H9 (cell line): ENCODE measurements at regions not wholly inside any gene's neighbourhood (a gene's known extent, or its start where the extent isn't known, plus 50 kb on each side); places are given as distances from the start of the nearest gene placed in this dataset.

Source experiments
- DNase-seq: peaks from one replicate; pipeline ENCODE4 v3.0.0-alpha.2; 2017
- H2AFZ ChIP-seq: one replicate; pipeline ENCODE4 v1.6.1; 2013; ENCODE audit warnings: mild to moderate bottlenecking, low read length, control low read depth, moderate library complexity
- H2AK5ac ChIP-seq: 2 replicates; pipeline ENCODE4 v1.6.1; 2013; ENCODE audit warnings: low read length, control low read depth, mixed read lengths; ENCODE audit not compliant: insufficient read length
- H2BK120ac ChIP-seq: one replicate; pipeline ENCODE4 v1.6.1; 2013; ENCODE audit warnings: low read depth, mild to moderate bottlenecking, low read length, control low read depth, inconsistent platforms; ENCODE audit not compliant: poor library complexity, severe bottlenecking
- H2BK12ac ChIP-seq: 2 replicates; pipeline ENCODE4 v1.6.1; 2013; ENCODE audit warnings: low read length, control low read depth, mixed read lengths, low read depth; ENCODE audit not compliant: insufficient read length
- H2BK15ac ChIP-seq: 2 replicates; pipeline ENCODE4 v1.6.1; 2013; ENCODE audit warnings: low read depth, low read length, control low read depth
- H2BK20ac ChIP-seq: one replicate; pipeline ENCODE4 v1.6.1; 2013; ENCODE audit warnings: low read depth, mild to moderate bottlenecking, low read length, control low read depth, inconsistent platforms; ENCODE audit not compliant: poor library complexity, severe bottlenecking
- H2BK5ac ChIP-seq: 2 replicates; pipeline ENCODE4 v1.6.1; 2013; ENCODE audit warnings: low read length, control low read depth, mixed read lengths; ENCODE audit not compliant: insufficient read length
- H3K14ac ChIP-seq: 2 replicates; pipeline ENCODE4 v1.6.1; 2013; ENCODE audit warnings: low read length, control low read depth; ENCODE audit not compliant: insufficient read depth
- H3K18ac ChIP-seq: 2 replicates; pipeline ENCODE4 v1.6.1; 2013; ENCODE audit warnings: low read depth, mild to moderate bottlenecking, mixed read lengths, low read length, control low read depth; ENCODE audit not compliant: insufficient read length
- H3K23ac ChIP-seq: 2 replicates; pipeline ENCODE4 v1.6.1; 2013; ENCODE audit warnings: low read length, control low read depth, mixed read lengths, low read depth; ENCODE audit not compliant: insufficient read length
- H3K23me2 ChIP-seq: 2 replicates; pipeline ENCODE4 v1.6.1; 2013; ENCODE audit warnings: low read depth, mild to moderate bottlenecking, mixed read lengths, low read length, control low read depth; ENCODE audit not compliant: insufficient read length, poor library complexity, severe bottlenecking
- H3K27ac ChIP-seq: 2 replicates; pipeline ENCODE4 v1.5.1; 2013; ENCODE audit warnings: low read length, control low read depth, mixed read lengths, low read depth; ENCODE audit not compliant: insufficient read length
- H3K27me3 ChIP-seq: 2 replicates; pipeline ENCODE4 v1.6.1; 2013; ENCODE audit warnings: low read length, control low read depth, inconsistent platforms; ENCODE audit not compliant: insufficient read depth
- H3K4ac ChIP-seq: 2 replicates; pipeline ENCODE4 v1.6.1; 2013; ENCODE audit warnings: low read depth, mild to moderate bottlenecking, control low read depth, inconsistent platforms, low read length, moderate library complexity
- H3K4me1 ChIP-seq: 2 replicates; pipeline ENCODE4 v1.6.1; 2013; ENCODE audit warnings: low read length, control low read depth, inconsistent platforms; ENCODE audit not compliant: insufficient read depth
- H3K4me2 ChIP-seq: 2 replicates; pipeline ENCODE4 v1.6.1; 2013; ENCODE audit warnings: low read length, control low read depth, mixed read lengths; ENCODE audit not compliant: insufficient read length, insufficient read depth
- H3K56ac ChIP-seq: 2 replicates; pipeline ENCODE4 v1.6.1; 2013; ENCODE audit warnings: low read depth, mild to moderate bottlenecking, mixed read lengths, low read length, control low read depth; ENCODE audit not compliant: insufficient read length
- H3K79me1 ChIP-seq: 2 replicates; pipeline ENCODE4 v1.6.1; 2013; ENCODE audit warnings: low read depth, mild to moderate bottlenecking, moderate library complexity, low read length, control low read depth, inconsistent platforms; ENCODE audit not compliant: insufficient read depth, poor library complexity, severe bottlenecking
- H3K79me2 ChIP-seq: 2 replicates; pipeline ENCODE4 v1.6.1; 2013; ENCODE audit warnings: low read length, control low read depth, inconsistent platforms; ENCODE audit not compliant: insufficient read depth
- H3K9ac ChIP-seq: 2 replicates; pipeline ENCODE4 v1.6.1; 2013; ENCODE audit warnings: low read length, control low read depth, mixed read lengths; ENCODE audit not compliant: insufficient read length; ENCODE audit errors: extremely low read depth
- H3K9me3 ChIP-seq: one replicate; pipeline ENCODE4 v1.6.1; 2013; ENCODE audit warnings: low read depth, low read length, inconsistent platforms; ENCODE audit not compliant: control insufficient read depth
- H3T11ph ChIP-seq: one replicate; pipeline ENCODE4 v1.6.1; 2013; ENCODE audit warnings: mild to moderate bottlenecking, low read length, control low read depth, inconsistent platforms
- H4K20me1 ChIP-seq: one replicate; pipeline ENCODE4 v1.6.1; 2013; ENCODE audit not compliant: control insufficient read depth, insufficient read length, insufficient read depth
- H4K5ac ChIP-seq: 2 replicates; pipeline ENCODE4 v1.6.1; 2013; ENCODE audit warnings: low read depth, mild to moderate bottlenecking, mixed read lengths, low read length, control low read depth; ENCODE audit not compliant: insufficient read length
- H4K8ac ChIP-seq: replicated peaks from 2 replicates; pipeline ENCODE4 v1.6.1; 2013; ENCODE audit warnings: low read length, control low read depth, mixed read lengths, low read depth; ENCODE audit not compliant: insufficient read length
- H4K91ac ChIP-seq: 2 replicates; pipeline ENCODE4 v1.6.1; 2013; ENCODE audit warnings: low read depth, mild to moderate bottlenecking, moderate library complexity, mixed read lengths, low read length, control low read depth; ENCODE audit not compliant: insufficient read length
- H3K27ac Mint-ChIP-seq, 3 experiments: 2 replicates in 2 of 3; 3 replicates in 1 of 3; pipeline ENCODE4 v1.8.0; 2020 to 2021; ENCODE audit warnings: mixed read lengths in 3 of 3, mild to moderate bottlenecking in 1 of 3, moderate library complexity in 1 of 3
- H3K27me3 Mint-ChIP-seq: 2 replicates; pipeline ENCODE4 v1.8.0; 2021; ENCODE audit warnings: low read depth, mild to moderate bottlenecking, moderate library complexity, mixed read lengths
- H3K36me3 Mint-ChIP-seq, 3 experiments: 2 replicates in 2 of 3; 3 replicates in 1 of 3; pipeline ENCODE4 v1.8.0; 2020 to 2021; ENCODE audit warnings: low read depth in 3 of 3, mixed read lengths in 3 of 3; ENCODE audit not compliant: insufficient read depth in 1 of 3
- H3K4me1 Mint-ChIP-seq, 2 experiments: 2 replicates each; pipeline ENCODE4 v1.8.0; 2020; ENCODE audit warnings: mixed read lengths in 2 of 2
- H3K4me3 Mint-ChIP-seq, 2 experiments: 2 replicates in 1 of 2; 3 replicates in 1 of 2; pipeline ENCODE4 v1.8.0; 2020 to 2021; ENCODE audit warnings: mild to moderate bottlenecking in 2 of 2, mixed read lengths in 2 of 2, moderate library complexity in 1 of 2
- H3K9me3 Mint-ChIP-seq, 2 experiments: 2 replicates in 1 of 2; 3 replicates in 1 of 2; pipeline ENCODE4 v1.8.0; 2020; ENCODE audit warnings: mild to moderate bottlenecking in 2 of 2, mixed read lengths in 2 of 2, moderate library complexity in 1 of 2
- WGBS: extraction: QIAGEN DNeasy Blood & Tissue Kit; methylation state at CpG from one replicate; pipeline ENCODE4 v1.1.7; 2013; ENCODE audit warnings: missing lambda C conversion rate, low lambda C conversion rate, mixed read lengths; ENCODE audit not compliant: insufficient read length; ENCODE audit errors: extremely low coverage; 5-methylcytosine and 5-hydroxymethylcytosine counted together
- TF ChIP-seq, protein P1 (sequence below): fragments of 200-600 bp; sonication (generic); conservative IDR thresholded peaks from 3 replicates; pipeline ENCODE4 v1.8.0; 2021; ENCODE audit warnings: antibody characterized with exemption, mild to moderate bottlenecking

DNA sequence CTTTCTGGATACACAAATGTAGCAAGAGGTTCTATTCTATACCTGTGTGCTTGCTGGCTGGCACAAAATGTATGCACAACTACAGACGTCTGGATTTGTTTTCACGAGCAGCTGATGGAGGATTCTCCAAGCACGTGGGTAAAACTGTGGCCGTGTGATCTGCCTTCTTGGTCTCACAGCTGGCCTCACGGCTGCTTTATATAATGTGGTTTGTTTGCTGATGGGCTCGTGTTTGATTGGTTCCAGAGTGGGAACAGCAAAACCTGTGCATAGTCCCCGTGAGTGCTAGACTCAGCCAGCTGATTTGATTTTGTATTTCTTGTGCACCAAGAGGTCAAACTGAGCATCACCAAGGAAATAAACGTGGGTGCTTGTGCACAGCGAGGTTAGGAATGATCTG lies 262.6 kb upstream of the RPS6KA3 start:
- no CpG with 5 or more reads among the region's 9 CpGs for WGBS
- TF ChIP-seq, protein P1, sequence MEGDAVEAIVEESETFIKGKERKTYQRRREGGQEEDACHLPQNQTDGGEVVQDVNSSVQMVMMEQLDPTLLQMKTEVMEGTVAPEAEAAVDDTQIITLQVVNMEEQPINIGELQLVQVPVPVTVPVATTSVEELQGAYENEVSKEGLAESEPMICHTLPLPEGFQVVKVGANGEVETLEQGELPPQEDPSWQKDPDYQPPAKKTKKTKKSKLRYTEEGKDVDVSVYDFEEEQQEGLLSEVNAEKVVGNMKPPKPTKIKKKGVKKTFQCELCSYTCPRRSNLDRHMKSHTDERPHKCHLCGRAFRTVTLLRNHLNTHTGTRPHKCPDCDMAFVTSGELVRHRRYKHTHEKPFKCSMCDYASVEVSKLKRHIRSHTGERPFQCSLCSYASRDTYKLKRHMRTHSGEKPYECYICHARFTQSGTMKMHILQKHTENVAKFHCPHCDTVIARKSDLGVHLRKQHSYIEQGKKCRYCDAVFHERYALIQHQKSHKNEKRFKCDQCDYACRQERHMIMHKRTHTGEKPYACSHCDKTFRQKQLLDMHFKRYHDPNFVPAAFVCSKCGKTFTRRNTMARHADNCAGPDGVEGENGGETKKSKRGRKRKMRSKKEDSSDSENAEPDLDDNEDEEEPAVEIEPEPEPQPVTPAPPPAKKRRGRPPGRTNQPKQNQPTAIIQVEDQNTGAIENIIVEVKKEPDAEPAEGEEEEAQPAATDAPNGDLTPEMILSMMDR, result no peak
- H3T11ph ChIP-seq, result no peak overlapping the region
- H2BK20ac ChIP-seq, result no peak overlapping the region
- no peak overlapping the region for H4K5ac ChIP-seq
- H3K79me2 ChIP-seq, result no peaks in the 10 kb centered on the region
- H3K27ac ChIP-seq, result no peak overlapping the region
- H3K9me3 ChIP-seq, result peaks cover 12% of the 10 kb centered on the region
- no peaks in the 10 kb centered on the region for H3K4me1 ChIP-seq
- H4K91ac ChIP-seq, result no peak overlapping the region
- Mint-ChIP-seq H3K27ac (no peak overlapping the region; a peak in 1 of 7 replicates), H3K9me3 (peaks cover 0 to 29% of the 10 kb centered on the region in 2 experiments; a peak in 4 of 5 replicates), H3K4me1 (peaks cover 25 to 32% of the 10 kb centered on the region in 2 experiments), H3K27me3 (peaks cover 15% of the 10 kb centered on the region), H3K4me3 (no peak overlapping the region), H3K36me3 (no peaks in the 10 kb centered on the region)
- H2BK120ac ChIP-seq, result no peak overlapping the region
- no peak overlapping the region for H2BK12ac ChIP-seq
- no peak overlapping the region for H2AK5ac ChIP-seq
- DNase-seq, result no peak
- no peak overlapping the region for H4K8ac ChIP-seq
- no peaks in the 10 kb centered on the region for H3K79me1 ChIP-seq
- H3K56ac ChIP-seq, result no peak overlapping the region
- H4K20me1 ChIP-seq, result no peaks in the 10 kb centered on the region
- H3K23me2 ChIP-seq, result no peaks in the 10 kb centered on the region
- no peak overlapping the region for H3K9ac ChIP-seq
- no peak overlapping the region for H3K14ac ChIP-seq
- no peak overlapping the region for H3K23ac ChIP-seq
- no peaks in the 10 kb centered on the region for H3K27me3 ChIP-seq
- H2AFZ ChIP-seq, result no peak overlapping the region
- no peak overlapping the region for H3K4ac ChIP-seq
- no peak overlapping the region for H3K4me2 ChIP-seq
- no peak overlapping the region for H2BK5ac ChIP-seq
- H2BK15ac ChIP-seq, result no peak overlapping the region
- no peak overlapping the region for H3K18ac ChIP-seq
